ENCODE measurements at regions not wholly inside any gene's neighbourhood (a gene's known extent, or its start where the extent isn't known, plus 50 kb on each side); places are given as distances from the start of the nearest gene placed in this dataset.

DNA sequence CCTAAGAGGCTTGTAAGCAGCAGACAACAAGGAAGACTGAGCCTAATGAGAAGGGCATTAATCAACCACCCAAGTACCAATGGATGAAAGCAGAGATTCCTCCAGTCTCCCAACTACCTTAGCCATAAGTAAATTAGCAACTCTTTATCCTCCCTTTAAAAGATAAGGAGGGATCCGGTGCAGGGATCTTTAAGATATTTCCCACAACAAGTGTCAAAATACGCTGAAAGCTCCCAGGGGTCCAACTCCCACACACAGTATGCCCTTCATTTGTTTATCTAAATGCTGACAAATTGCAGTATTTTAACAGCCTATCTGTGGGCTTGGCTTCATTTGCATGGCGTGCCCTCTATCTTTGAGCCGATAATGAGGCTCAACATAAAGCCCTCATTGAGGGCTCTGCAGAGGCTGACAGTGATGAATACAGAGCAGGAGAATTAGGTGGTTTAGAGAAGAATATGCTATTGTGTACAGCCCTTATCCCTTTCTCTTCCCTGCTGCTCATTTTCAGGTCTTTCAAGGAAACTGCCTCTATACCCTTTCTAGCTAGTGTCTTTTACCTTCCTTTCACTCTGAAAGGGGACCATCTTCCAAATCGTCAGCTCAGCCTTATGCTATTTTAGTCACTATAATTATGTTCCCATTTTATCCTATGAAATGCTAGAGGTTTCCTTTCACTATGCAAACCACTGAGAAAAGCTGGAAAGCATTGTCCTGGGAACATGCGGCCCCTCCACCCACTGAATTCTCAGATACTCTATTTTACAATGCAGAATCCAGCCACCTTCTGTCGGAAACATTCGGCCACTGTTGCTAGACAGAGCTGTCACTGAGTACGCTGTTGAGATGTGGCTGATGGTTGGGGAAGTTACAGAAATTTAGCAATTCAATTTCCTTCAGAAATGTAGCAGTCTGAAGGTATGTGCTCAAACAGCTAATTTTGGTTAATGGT lies 575.2 kb upstream of the JAG1 start (continued):
- TF ChIP-seq GTF2F1 (IDR thresholded peaks at IDR 0.05; ENCODE audit: borderline replicate concordance, low read depth, low read length) = no peak
- no peak for TF ChIP-seq BACH1 (IDR thresholded peaks at IDR 0.05; ENCODE audit: low read length)
- no peak for TF ChIP-seq TAF1 (IDR thresholded peaks at IDR 0.05; ENCODE audit: low read depth, low read length)
- TF ChIP-seq ASH2L (IDR thresholded peaks at IDR 0.05; ENCODE audit: low read length) = no peak
- TF ChIP-seq YY1 (IDR thresholded peaks at IDR 0.05; ENCODE audit: low read depth, low read length) = no peak

Data from H1 (cell line).